GM12864 (cell line): ENCODE measurements at regions not wholly inside any gene's neighbourhood (a gene's known extent, or its start where the extent isn't known, plus 50 kb on each side); places are given as distances from the start of the nearest gene placed in this dataset.
A peak's percentile ranks its signal among the peaks of the same experiment; 100 is the strongest.

ENCODE experiments used
- DNase-seq: peaks from one replicate; pipeline ENCODE4 v3.0.0-alpha.2; 2011; ENCODE audit warnings: low read depth
- H3K4me3 ChIP-seq: 2 replicates; pipeline ENCODE4 v1.5.1; 2011; ENCODE audit warnings: mild to moderate bottlenecking, low read depth, low read length, control low read depth
- CTCF ChIP-seq: IDR thresholded peaks from 2 replicates; pipeline ENCODE4 v1.5.1; 2011; ENCODE audit warnings: low read depth, mild to moderate bottlenecking, moderate library complexity, low read length, control low read depth, inconsistent platforms; ENCODE audit errors: missing control alignments

- no peak for TF ChIP-seq CTCF
- peak; percentile 46 for DNase-seq
- H3K4me3 ChIP-seq = no peak overlapping the region
Observed at GRCh38 chr5:171595801-171596231, 176.4 kb downstream of the FGF18 start.

GRCh38 chr5:171596391-171596878, 177.0 kb downstream of the FGF18 start:
- DNase-seq = no peak
- no peak for TF ChIP-seq CTCF

GRCh38 chr5:171597946-171598640, 178.6 kb downstream of the FGF18 start:
- no peak overlapping the region for H3K4me3 ChIP-seq
- TF ChIP-seq CTCF = no peak
- no peak for DNase-seq

More at GRCh38 chr5:171596391-171596878, 177.0 kb downstream of the FGF18 start:
- H3K4me3 ChIP-seq = no peak overlapping the region

GRCh38 chr5:171598641-171599152, 179.2 kb downstream of the FGF18 start:
- no peak for DNase-seq
- TF ChIP-seq CTCF = no peak
- no peak overlapping the region for H3K4me3 ChIP-seq

- DNase-seq = no peak
- TF ChIP-seq CTCF = no peak
- no peak overlapping the region for H3K4me3 ChIP-seq
Observed at GRCh38 chr5:171599411-171599810, 180.0 kb downstream of the FGF18 start.

GRCh38 chr5:171599957-171600612, 180.6 kb downstream of the FGF18 start:
- H3K4me3 ChIP-seq = no peak overlapping the region
- TF ChIP-seq CTCF = no peak
- no peak for DNase-seq
